ENCODE measurements at regions not wholly inside any gene's neighbourhood (a gene's known extent, or its start where the extent isn't known, plus 50 kb on each side); places are given as distances from the start of the nearest gene placed in this dataset.

GRCh38 chr11:92846491-92847125 is 122.8 kb upstream of the MTNR1B start:
- H3K4me2 ChIP-seq (ENCODE audit: extremely low read depth, insufficient read depth, low read length) = no peak overlapping the region
- no peaks in the 10 kb centered on the region for H3K9me3 ChIP-seq (ENCODE audit: control insufficient read depth, insufficient read depth, low read depth, low read length)
- H4K20me1 ChIP-seq (ENCODE audit: control insufficient read depth, extremely low read depth, insufficient read depth, low read length) = no peaks in the 10 kb centered on the region
- no peak for TF ChIP-seq EZH2 (IDR thresholded peaks at IDR 0.05; ENCODE audit: low read length, missing control alignments)
- no peak for TF ChIP-seq CTCF (conservative IDR thresholded peaks at IDR 0.05 in 1 of 2, IDR thresholded peaks at IDR 0.05 in 1 of 2; ENCODE audit: low read depth in 1 of 2, low read length in 2 of 2)
- no peaks in the 10 kb centered on the region for H3K36me3 ChIP-seq (ENCODE audit: control insufficient read depth, insufficient read depth, low read length)
- H3K4me1 ChIP-seq (ENCODE audit: control insufficient read depth, extremely low read depth, insufficient read depth, low read length) = no peaks in the 10 kb centered on the region
- H3K27me3 ChIP-seq (ENCODE audit: control insufficient read depth, insufficient read depth, low read length) = no peaks in the 10 kb centered on the region
- H3K9ac ChIP-seq (ENCODE audit: insufficient read depth, low read length) = no peak overlapping the region
- H2AFZ ChIP-seq (ENCODE audit: low read length) = no peak overlapping the region
- peak in 1 of 2 donors; percentile 45 for DNase-seq (ENCODE audit: low read depth in 2 of 2)
- H3K27ac ChIP-seq (ENCODE audit: insufficient read depth, low read length) = no peak overlapping the region
- H3K79me2 ChIP-seq (ENCODE audit: control insufficient read depth, insufficient read depth, low read length) = no peaks in the 10 kb centered on the region
- H3K4me3 ChIP-seq (replicated peaks in 1 of 4; ENCODE audit: control extremely low read depth in 1 of 4, insufficient read depth in 1 of 4, low read depth in 3 of 4, low read length in 4 of 4) = no peak overlapping the region

- Histone ChIP-seq H3K9ac (ENCODE audit: insufficient read depth, low read length) (no peak overlapping the region), H3K4me1 (ENCODE audit: control insufficient read depth, extremely low read depth, insufficient read depth, low read length) (no peaks in the 10 kb centered on the region), H4K20me1 (ENCODE audit: control insufficient read depth, extremely low read depth, insufficient read depth, low read length) (no peaks in the 10 kb centered on the region), H3K27ac (ENCODE audit: insufficient read depth, low read length) (no peak overlapping the region), H3K79me2 (ENCODE audit: control insufficient read depth, insufficient read depth, low read length) (no peaks in the 10 kb centered on the region), H3K36me3 (ENCODE audit: control insufficient read depth, insufficient read depth, low read length) (no peaks in the 10 kb centered on the region), H3K4me3 (replicated peaks in 1 of 4; ENCODE audit: control extremely low read depth in 1 of 4, insufficient read depth in 1 of 4, low read depth in 3 of 4, low read length in 4 of 4) (no peak overlapping the region), H3K4me2 (ENCODE audit: extremely low read depth, insufficient read depth, low read length) (no peak overlapping the region), H3K27me3 (ENCODE audit: control insufficient read depth, insufficient read depth, low read length) (no peaks in the 10 kb centered on the region), H2AFZ (ENCODE audit: low read length) (no peak overlapping the region), H3K9me3 (ENCODE audit: control insufficient read depth, insufficient read depth, low read depth, low read length) (no peaks in the 10 kb centered on the region)
- no peak for DNase-seq (ENCODE audit: low read depth in 2 of 2)
- no peak for TF ChIP-seq EZH2 (IDR thresholded peaks at IDR 0.05; ENCODE audit: low read length, missing control alignments)
- no peak for TF ChIP-seq CTCF (conservative IDR thresholded peaks at IDR 0.05 in 1 of 2, IDR thresholded peaks at IDR 0.05 in 1 of 2; ENCODE audit: low read depth in 1 of 2, low read length in 2 of 2)
These were observed 120.9 kb upstream of the MTNR1B start for GRCh38 chr11:92848578-92848977.

- no peak overlapping the region for H3K9ac ChIP-seq (ENCODE audit: insufficient read depth, low read length)
- H3K36me3 ChIP-seq (ENCODE audit: control insufficient read depth, insufficient read depth, low read length) = no peaks in the 10 kb centered on the region
- H3K4me2 ChIP-seq (ENCODE audit: extremely low read depth, insufficient read depth, low read length) = no peak overlapping the region
- H3K4me3 ChIP-seq (replicated peaks in 1 of 4; ENCODE audit: control extremely low read depth in 1 of 4, insufficient read depth in 1 of 4, low read depth in 3 of 4, low read length in 4 of 4) = no peak overlapping the region
- no peaks in the 10 kb centered on the region for H3K27me3 ChIP-seq (ENCODE audit: control insufficient read depth, insufficient read depth, low read length)
- DNase-seq (ENCODE audit: low read depth in 2 of 2) = no peak
- TF ChIP-seq CTCF (conservative IDR thresholded peaks at IDR 0.05 in 1 of 2, IDR thresholded peaks at IDR 0.05 in 1 of 2; ENCODE audit: low read depth in 1 of 2, low read length in 2 of 2) (no peak), EZH2 (IDR thresholded peaks at IDR 0.05; ENCODE audit: low read length, missing control alignments) (no peak)
- H2AFZ ChIP-seq (ENCODE audit: low read length) = no peak overlapping the region
- H3K27ac ChIP-seq (ENCODE audit: insufficient read depth, low read length) = no peak overlapping the region
- no peaks in the 10 kb centered on the region for H3K79me2 ChIP-seq (ENCODE audit: control insufficient read depth, insufficient read depth, low read length)
- H3K4me1 ChIP-seq (ENCODE audit: control insufficient read depth, extremely low read depth, insufficient read depth, low read length) = no peaks in the 10 kb centered on the region
- no peaks in the 10 kb centered on the region for H4K20me1 ChIP-seq (ENCODE audit: control insufficient read depth, extremely low read depth, insufficient read depth, low read length)
- H3K9me3 ChIP-seq (ENCODE audit: control insufficient read depth, insufficient read depth, low read depth, low read length) = no peaks in the 10 kb centered on the region
These were observed 119.1 kb upstream of the MTNR1B start for GRCh38 chr11:92850296-92850826.
